Keratinocyte (primary cell): ENCODE measurements at regions not wholly inside any gene's neighbourhood (a gene's known extent, or its start where the extent isn't known, plus 50 kb on each side); places are given as distances from the start of the nearest gene placed in this dataset.

ENCODE experiments used
- DNase-seq: peaks from one replicate; pipeline ENCODE4 v3.0.0-alpha.2; 2011; ENCODE audit warnings: low read depth, missing footprints, low spot score
- FAIRE-seq: peaks from 2 replicates; lab custom pipeline; 2011; peaks lifted over from hg19 to GRCh38; lab: Jason Lieb, UNC
- H2AFZ ChIP-seq: 2 replicates; pipeline ENCODE4 v1.6.0; 2012; ENCODE audit warnings: low read length, control low read depth, inconsistent platforms; ENCODE audit not compliant: control insufficient read depth
- H3K27ac ChIP-seq: 2 replicates; pipeline ENCODE4 v1.5.1; 2011; ENCODE audit warnings: low read length; ENCODE audit not compliant: control insufficient read depth, insufficient read depth
- H3K27me3 ChIP-seq: 3 replicates; pipeline ENCODE4 v1.6.0; 2011; ENCODE audit warnings: low read length; ENCODE audit not compliant: control insufficient read depth, insufficient read depth; ENCODE audit errors: extremely low read depth
- H3K36me3 ChIP-seq, 2 experiments: 2 replicates in 1 of 2; 3 replicates in 1 of 2; pipeline ENCODE4 v1.5.1; 2011; ENCODE audit warnings: low read length in 2 of 2, mild to moderate bottlenecking in 1 of 2; ENCODE audit not compliant: control insufficient read depth in 2 of 2, insufficient read depth in 2 of 2; ENCODE audit errors: extremely low read depth in 1 of 2
- H3K4me1 ChIP-seq: 3 replicates; pipeline ENCODE4 v1.5.1; 2011; ENCODE audit warnings: low read length; ENCODE audit not compliant: control insufficient read depth, insufficient read depth; ENCODE audit errors: extremely low read depth
- H3K4me2 ChIP-seq: 3 replicates; pipeline ENCODE4 v1.6.0; 2011; ENCODE audit warnings: low read depth, low read length; ENCODE audit not compliant: control insufficient read depth, insufficient read depth; ENCODE audit errors: extremely low read depth
- H3K4me3 ChIP-seq, 3 experiments: fragments of 200-600 bp in 1 of 3; sonication (generic) in 1 of 3; 2 replicates in 2 of 3; 3 replicates in 1 of 3; pipeline ENCODE4 v1.5.1; 2011 to 2016; ENCODE audit warnings: low read length in 3 of 3, mild to moderate bottlenecking in 3 of 3, control low read depth in 2 of 3, inconsistent platforms in 1 of 3, low read depth in 1 of 3, mixed read lengths in 1 of 3, mixed run types in 1 of 3, moderate library complexity in 1 of 3; ENCODE audit not compliant: control insufficient read depth in 2 of 3, insufficient read depth in 2 of 3; ENCODE audit errors: extremely low read depth in 1 of 3
- H3K79me2 ChIP-seq: 2 replicates; pipeline ENCODE4 v1.6.0; 2012; ENCODE audit warnings: low read length; ENCODE audit not compliant: control insufficient read depth, insufficient read depth
- H3K9ac ChIP-seq: 3 replicates; pipeline ENCODE4 v1.6.0; 2011; ENCODE audit warnings: low read length; ENCODE audit not compliant: control insufficient read depth, insufficient read depth; ENCODE audit errors: extremely low read depth
- H3K9me1 ChIP-seq: 3 replicates; pipeline ENCODE4 v1.6.0; 2011; ENCODE audit warnings: low read length; ENCODE audit not compliant: control insufficient read depth, insufficient read depth; ENCODE audit errors: extremely low read depth
- H3K9me3 ChIP-seq: 2 replicates; pipeline ENCODE4 v1.5.1; 2012; ENCODE audit warnings: low read depth, low read length; ENCODE audit not compliant: control insufficient read depth
- H4K20me1 ChIP-seq: 3 replicates; pipeline ENCODE4 v1.6.0; 2011; ENCODE audit warnings: low read length; ENCODE audit not compliant: control insufficient read depth, insufficient read depth; ENCODE audit errors: extremely low read depth
- CTCF ChIP-seq, 3 experiments: IDR thresholded peaks in 1 of 3; conservative IDR thresholded peaks in 1 of 3; optimal IDR thresholded peaks in 1 of 3; 2 replicates in 2 of 3; 3 replicates in 1 of 3; pipeline versions ENCODE3 to v1.5.1; 2011; ENCODE audit warnings: low read length in 3 of 3, mild to moderate bottlenecking in 3 of 3, moderate library complexity in 2 of 3, control low read depth in 1 of 3, inconsistent platforms in 1 of 3; ENCODE audit not compliant: insufficient read depth in 2 of 3; ENCODE audit errors: extremely low read depth in 1 of 3
- EZH2 ChIP-seq: IDR thresholded peaks from one replicate; pipeline ENCODE4 v1.6.1; 2012; ENCODE audit warnings: inconsistent platforms, mild to moderate bottlenecking, low read length, moderate library complexity
- dilution Hi-C: fragments of 300-500 bp; cut with MboI; formaldehyde crosslinking; loops from one replicate; pipeline ENCODE4 v1.7.0; 2020; ENCODE audit warnings: low sequenced_read_pairs; ENCODE audit not compliant: extremely low pct_ligation_motif_present

- Histone ChIP-seq H2AFZ (no peak overlapping the region), H4K20me1 (no peaks in the 10 kb centered on the region), H3K4me1 (peaks cover 7% of the 10 kb centered on the region), H3K79me2 (no peaks in the 10 kb centered on the region), H3K36me3 (no peaks in the 10 kb centered on the region), H3K9me1 (no peaks in the 10 kb centered on the region), H3K27ac (no peak overlapping the region), H3K9me3 (no peaks in the 10 kb centered on the region), H3K9ac (no peak overlapping the region), H3K4me2 (no peak overlapping the region), H3K27me3 (peaks cover 9% of the 10 kb centered on the region), H3K4me3 (no peak overlapping the region)
- no peak for FAIRE-seq
- DNase-seq: no peak
- TF ChIP-seq CTCF (optimal IDR thresholded peaks at IDR 0.05 in 1 of 3, IDR thresholded peaks at IDR 0.05 in 1 of 3, conservative IDR thresholded peaks at IDR 0.05 in 1 of 3; ENCODE audit: extremely low read depth in 1 of 3, insufficient read depth in 2 of 3, low read length in 3 of 3) (no peak), EZH2 (no peak)
- dilution Hi-C loops: no loop called here
Observed at GRCh38 chr6:168948990-168949531, 304.6 kb downstream of the THBS2 start.

- Histone ChIP-seq H3K4me2 (no peak overlapping the region), H3K9ac (no peak overlapping the region), H3K27ac (no peak overlapping the region), H3K9me3 (no peaks in the 10 kb centered on the region), H3K27me3 (peaks cover 9% of the 10 kb centered on the region), H4K20me1 (no peaks in the 10 kb centered on the region), H2AFZ (peak overlapping the region; percentile 13), H3K4me3 (no peak overlapping the region), H3K36me3 (no peaks in the 10 kb centered on the region), H3K79me2 (no peaks in the 10 kb centered on the region), H3K4me1 (peaks cover 7% of the 10 kb centered on the region), H3K9me1 (no peaks in the 10 kb centered on the region)
- peak; percentile 20 for FAIRE-seq
- no peak for DNase-seq
- dilution Hi-C loops: no loop called here
- TF ChIP-seq EZH2: no peak
- TF ChIP-seq CTCF (optimal IDR thresholded peaks at IDR 0.05 in 1 of 3, IDR thresholded peaks at IDR 0.05 in 1 of 3, conservative IDR thresholded peaks at IDR 0.05 in 1 of 3; ENCODE audit: extremely low read depth in 1 of 3, insufficient read depth in 2 of 3, low read length in 3 of 3): no peak
Observed at GRCh38 chr6:168948002-168948401, 305.6 kb downstream of the THBS2 start.
